Stomach (tissue), 8 donors: ENCODE measurements at regions not wholly inside any gene's neighbourhood (a gene's known extent, or its start where the extent isn't known, plus 50 kb on each side); places are given as distances from the start of the nearest gene placed in this dataset.

Source experiments
- DNase-seq, 2 donors: peaks; one replicate each; pipeline versions ENCODE4 v3.0.0 to v3.0.0-alpha.2; 2013 to 2019
- H3K27ac ChIP-seq, 5 donors: fragments of 200-600 bp in 4 of 5; sonication (generic) in 4 of 5; one replicate each; pipeline ENCODE4 v1.5.1; 2013 to 2019; ENCODE audit warnings: mild to moderate bottlenecking in 1 of 5, moderate library complexity in 1 of 5
- H3K27me3 ChIP-seq, 3 donors: fragments of 200-600 bp; sonication (generic); one replicate each; pipeline ENCODE4 v1.5.1; 2017 to 2019; ENCODE audit warnings: mixed run types in 1 of 3
- H3K36me3 ChIP-seq, 4 donors: fragments of 200-600 bp; sonication (generic); 1 replicate in 3 of 4; 2 replicates in 1 of 4; pipeline ENCODE4 v1.5.1; 2016 to 2019
- H3K4me1 ChIP-seq, 4 donors: fragments of 200-600 bp; sonication (generic); one replicate each; pipeline ENCODE4 v1.5.1; 2016 to 2019
- H3K4me3 ChIP-seq, 4 donors: fragments of 200-600 bp; sonication (generic) in 3 of 4; one replicate each; pipeline ENCODE4 v1.5.1; 2016 to 2019; ENCODE audit warnings: mild to moderate bottlenecking in 1 of 4
- H3K9me3 ChIP-seq, 4 donors: fragments of 200-600 bp; sonication (generic); one replicate each; pipeline ENCODE4 v1.5.1; 2016 to 2019
- EP300 ChIP-seq: sonication (generic); formaldehyde crosslinking; IDR thresholded peaks from one replicate; pipeline ENCODE4 v1.6.1; 2017; ENCODE audit warnings: antibody characterized with exemption
- POLR2A ChIP-seq, 4 donors: fragments of 450-650 bp; IDR thresholded peaks; one replicate each; pipeline ENCODE4 v1.6.1; 2016; ENCODE audit warnings: antibody characterized with exemption in 4 of 4, control low read depth in 2 of 4, mild to moderate bottlenecking in 1 of 4, moderate library complexity in 1 of 4
- POLR2AphosphoS5 ChIP-seq, 3 donors: sonication (generic); formaldehyde crosslinking; IDR thresholded peaks; one replicate each; pipeline ENCODE4 v1.6.1; 2016; ENCODE audit warnings: antibody characterized with exemption in 3 of 3
- WGBS, 5 donors: extraction: QIAGEN DNeasy Blood & Tissue Kit in 3 of 5; methylation state at CpG; one replicate each; pipeline versions ENCODE4 v1.1.5 to v1.1.7; 2013 to 2018; 5-methylcytosine and 5-hydroxymethylcytosine counted together
- intact Hi-C: fragments of 100-400 bp; cut with DNase I; formaldehyde crosslinking; loops from one replicate; pipeline ENCODE4 v1.15.1; 2023; ENCODE audit warnings: low total_unique reads
- TF ChIP-seq, protein P1 (sequence below), 7 experiments: fragments of 450-650 bp in 4 of 7; fragments of 200-600 bp in 3 of 7; sonication (generic) in 3 of 7; IDR thresholded peaks; one replicate each; pipeline ENCODE4 v1.5.1; 2016 to 2019; ENCODE audit warnings: antibody characterized with exemption in 7 of 7, control low read depth in 2 of 7, mild to moderate bottlenecking in 1 of 7
- donor health status: healthy with polysubstance abuse.
- donor health status: Bipolar disorder and iron deficiency.
- donor health status: healthy.

DNA sequence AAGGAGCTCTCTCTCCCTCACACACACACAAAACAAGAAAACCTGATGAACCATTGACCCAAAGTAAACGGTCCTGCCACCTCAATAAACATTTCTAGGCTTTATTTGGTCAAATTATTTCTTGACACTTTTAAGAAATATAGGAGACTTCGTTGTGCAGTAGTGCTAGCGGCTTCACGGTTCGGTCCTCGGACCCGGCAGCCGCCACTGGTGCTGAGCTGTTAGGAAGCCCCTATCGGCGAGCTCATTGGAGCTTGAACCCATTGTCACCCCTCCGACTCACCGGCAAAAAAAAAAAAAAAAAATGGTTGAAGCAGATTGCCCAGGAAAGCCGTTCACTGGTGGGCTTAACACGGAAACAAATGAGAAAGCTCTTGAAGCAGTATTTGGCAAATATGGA lies 1695.6 kb upstream of the ACO1 start:
- TF ChIP-seq EP300 (no peak), POLR2AphosphoS5 (IDR thresholded peaks at IDR 0.05) (no peak), POLR2A (IDR thresholded peaks at IDR 0.05) (no peak)
- TF ChIP-seq, protein P1, sequence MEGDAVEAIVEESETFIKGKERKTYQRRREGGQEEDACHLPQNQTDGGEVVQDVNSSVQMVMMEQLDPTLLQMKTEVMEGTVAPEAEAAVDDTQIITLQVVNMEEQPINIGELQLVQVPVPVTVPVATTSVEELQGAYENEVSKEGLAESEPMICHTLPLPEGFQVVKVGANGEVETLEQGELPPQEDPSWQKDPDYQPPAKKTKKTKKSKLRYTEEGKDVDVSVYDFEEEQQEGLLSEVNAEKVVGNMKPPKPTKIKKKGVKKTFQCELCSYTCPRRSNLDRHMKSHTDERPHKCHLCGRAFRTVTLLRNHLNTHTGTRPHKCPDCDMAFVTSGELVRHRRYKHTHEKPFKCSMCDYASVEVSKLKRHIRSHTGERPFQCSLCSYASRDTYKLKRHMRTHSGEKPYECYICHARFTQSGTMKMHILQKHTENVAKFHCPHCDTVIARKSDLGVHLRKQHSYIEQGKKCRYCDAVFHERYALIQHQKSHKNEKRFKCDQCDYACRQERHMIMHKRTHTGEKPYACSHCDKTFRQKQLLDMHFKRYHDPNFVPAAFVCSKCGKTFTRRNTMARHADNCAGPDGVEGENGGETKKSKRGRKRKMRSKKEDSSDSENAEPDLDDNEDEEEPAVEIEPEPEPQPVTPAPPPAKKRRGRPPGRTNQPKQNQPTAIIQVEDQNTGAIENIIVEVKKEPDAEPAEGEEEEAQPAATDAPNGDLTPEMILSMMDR (IDR thresholded peaks at IDR 0.05), result no peak
- no peak overlapping the region for H3K4me3 ChIP-seq
- H3K9me3 ChIP-seq, result peaks cover 0 to 7% (median 3%) of the 10 kb centered on the region in 4 donors
- no peak overlapping the region for H3K27ac ChIP-seq
- no peaks in the 10 kb centered on the region for H3K27me3 ChIP-seq
- intact Hi-C loops, result no loop called here
- no peaks in the 10 kb centered on the region for H3K4me1 ChIP-seq
- no peaks in the 10 kb centered on the region for H3K36me3 ChIP-seq
- DNase-seq, result no peak
- 89 to 91% (median 91%) methylated on average over 14 of the region's 14 CpGs for WGBS, 5 donors

DNA sequence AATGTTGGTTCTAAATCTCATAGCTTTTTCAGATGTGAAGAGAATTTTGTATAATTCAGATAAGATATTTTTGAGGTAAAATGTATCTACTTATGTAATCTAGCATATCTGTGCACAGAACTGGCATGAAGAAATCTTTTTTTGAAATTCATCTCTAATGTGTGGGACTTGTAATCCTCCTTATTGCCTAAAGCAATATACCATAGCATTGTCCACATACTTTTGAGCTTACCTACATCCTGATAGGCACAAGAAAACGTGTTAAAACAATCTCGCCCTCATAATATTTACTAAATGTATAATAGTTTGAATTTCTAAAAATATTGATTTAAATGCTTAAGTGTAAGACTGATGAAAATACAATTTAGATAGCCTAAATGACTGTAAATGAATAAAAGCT lies 1686.5 kb upstream of the ACO1 start:
- intact Hi-C loops, result no loop called here
- Histone ChIP-seq H3K9me3 (no peaks in the 10 kb centered on the region), H3K4me3 (no peak overlapping the region), H3K4me1 (no peaks in the 10 kb centered on the region), H3K27me3 (no peaks in the 10 kb centered on the region), H3K27ac (no peak overlapping the region), H3K36me3 (no peaks in the 10 kb centered on the region)
- WGBS, 5 donors, result 66 to 73% (median 69%) methylated on average over 2 of the region's 2 CpGs
- TF ChIP-seq EP300, result no peak
- no peak for TF ChIP-seq POLR2AphosphoS5 (IDR thresholded peaks at IDR 0.05)
- no peak for TF ChIP-seq POLR2A (IDR thresholded peaks at IDR 0.05)
- TF ChIP-seq, protein P1 (IDR thresholded peaks at IDR 0.05), result no peak
- no peak for DNase-seq

DNA sequence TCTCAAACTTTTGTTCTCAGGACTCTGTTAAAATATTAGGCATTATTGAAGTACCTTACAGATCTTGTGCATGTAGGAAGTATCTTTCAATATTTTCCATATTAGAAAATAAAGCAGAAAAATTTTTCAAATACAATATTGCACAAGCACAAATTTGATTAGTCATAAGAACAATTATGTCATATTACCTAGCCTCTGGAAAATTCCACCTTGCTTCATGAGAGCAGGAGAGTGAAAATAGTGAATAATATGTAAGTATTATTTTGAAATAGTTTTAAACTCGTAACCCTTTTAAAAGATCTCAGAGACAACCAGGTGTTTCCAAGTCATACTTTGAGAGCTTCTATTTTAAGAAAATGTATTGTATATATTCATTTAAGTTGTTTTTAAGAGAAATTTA lies 1672.9 kb upstream of the ACO1 start:
- Histone ChIP-seq H3K36me3 (no peaks in the 10 kb centered on the region), H3K9me3 (no peaks in the 10 kb centered on the region), H3K27ac (no peak overlapping the region), H3K27me3 (no peaks in the 10 kb centered on the region), H3K4me3 (no peak overlapping the region), H3K4me1 (no peaks in the 10 kb centered on the region)
- WGBS, 5 donors, result 86 to 94% (median 90%) methylated on average over 1 of the region's 1 CpG
- DNase-seq, result no peak
- no peak for TF ChIP-seq POLR2AphosphoS5 (IDR thresholded peaks at IDR 0.05)
- TF ChIP-seq, protein P1 (IDR thresholded peaks at IDR 0.05), result no peak
- intact Hi-C loops, result no loop called here

DNA sequence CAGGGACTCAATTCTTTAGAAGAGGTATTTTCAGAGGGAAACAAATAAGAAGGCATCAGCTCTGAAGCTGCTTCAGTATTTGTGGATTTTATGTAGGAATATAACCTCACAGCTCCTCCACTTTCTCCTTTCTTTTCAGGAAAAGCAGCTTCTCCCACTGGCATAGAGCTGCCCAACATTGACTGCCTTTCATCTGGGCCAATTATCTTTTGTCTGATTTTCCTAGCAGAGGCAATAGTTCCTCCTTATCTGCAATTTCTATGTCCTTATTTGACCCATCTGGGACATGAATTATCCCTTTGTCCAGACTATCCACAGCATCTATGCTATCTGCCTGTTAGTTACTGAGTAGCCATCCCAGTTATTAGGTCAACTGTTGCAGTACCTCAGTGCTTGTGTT lies 1671.2 kb upstream of the ACO1 start:
- Histone ChIP-seq H3K9me3 (no peaks in the 10 kb centered on the region), H3K4me1 (no peaks in the 10 kb centered on the region), H3K36me3 (no peaks in the 10 kb centered on the region), H3K27me3 (no peaks in the 10 kb centered on the region), H3K27ac (no peak overlapping the region), H3K4me3 (no peak overlapping the region)
- intact Hi-C loops, result no loop called here
- DNase-seq, result no peak
- no peak for TF ChIP-seq EP300
- no peak for TF ChIP-seq POLR2AphosphoS5 (IDR thresholded peaks at IDR 0.05)
- TF ChIP-seq, protein P1 (IDR thresholded peaks at IDR 0.05), result no peak
- TF ChIP-seq POLR2A (IDR thresholded peaks at IDR 0.05), result no peak

DNA sequence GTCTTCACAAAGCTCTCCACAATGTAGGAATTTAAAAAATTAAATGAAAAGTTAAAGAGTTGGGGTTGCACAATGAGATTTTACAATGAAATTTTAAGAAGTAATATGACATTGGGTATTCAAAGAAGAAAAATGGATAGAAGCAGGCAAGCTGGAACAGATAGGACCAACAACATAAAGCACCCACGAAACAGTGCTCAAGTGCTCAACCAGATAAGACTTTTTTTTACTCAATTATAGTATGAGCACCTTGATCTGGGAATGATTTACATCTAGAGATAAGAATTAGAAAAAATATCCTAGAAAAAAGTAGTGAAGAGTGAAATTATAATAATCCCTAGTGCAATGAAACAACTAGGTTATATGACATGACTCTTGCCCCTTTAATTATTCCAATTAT lies 1670.1 kb upstream of the ACO1 start:
- Histone ChIP-seq H3K4me3 (no peak overlapping the region), H3K27ac (no peak overlapping the region), H3K9me3 (no peaks in the 10 kb centered on the region), H3K36me3 (no peaks in the 10 kb centered on the region), H3K27me3 (no peaks in the 10 kb centered on the region), H3K4me1 (no peaks in the 10 kb centered on the region)
- no peak for TF ChIP-seq POLR2AphosphoS5 (IDR thresholded peaks at IDR 0.05)
- TF ChIP-seq EP300, result no peak
- TF ChIP-seq, protein P1 (IDR thresholded peaks at IDR 0.05), result no peak
- no peak for TF ChIP-seq POLR2A (IDR thresholded peaks at IDR 0.05)
- intact Hi-C loops, result no loop called here
- no peak for DNase-seq
- 45 to 68% (median 55%) methylated on average over 1 of the region's 1 CpG for WGBS, 5 donors
